Keratinocyte (primary cell): ENCODE measurements at regions not wholly inside any gene's neighbourhood (a gene's known extent, or its start where the extent isn't known, plus 50 kb on each side); places are given as distances from the start of the nearest gene placed in this dataset.

ENCODE experiments used
- DNase-seq: peaks from one replicate; pipeline ENCODE4 v3.0.0-alpha.2; 2011; ENCODE audit warnings: low read depth, missing footprints, low spot score
- FAIRE-seq: peaks from 2 replicates; lab custom pipeline; 2011; peaks lifted over from hg19 to GRCh38; lab: Jason Lieb, UNC
- H2AFZ ChIP-seq: 2 replicates; pipeline ENCODE4 v1.6.0; 2012; ENCODE audit warnings: low read length, control low read depth, inconsistent platforms; ENCODE audit not compliant: control insufficient read depth
- H3K27ac ChIP-seq: 2 replicates; pipeline ENCODE4 v1.5.1; 2011; ENCODE audit warnings: low read length; ENCODE audit not compliant: control insufficient read depth, insufficient read depth
- H3K27me3 ChIP-seq: 3 replicates; pipeline ENCODE4 v1.6.0; 2011; ENCODE audit warnings: low read length; ENCODE audit not compliant: control insufficient read depth, insufficient read depth; ENCODE audit errors: extremely low read depth
- H3K36me3 ChIP-seq, 2 experiments: 2 replicates in 1 of 2; 3 replicates in 1 of 2; pipeline ENCODE4 v1.5.1; 2011; ENCODE audit warnings: low read length in 2 of 2, mild to moderate bottlenecking in 1 of 2; ENCODE audit not compliant: control insufficient read depth in 2 of 2, insufficient read depth in 2 of 2; ENCODE audit errors: extremely low read depth in 1 of 2
- H3K4me1 ChIP-seq: 3 replicates; pipeline ENCODE4 v1.5.1; 2011; ENCODE audit warnings: low read length; ENCODE audit not compliant: control insufficient read depth, insufficient read depth; ENCODE audit errors: extremely low read depth
- H3K4me2 ChIP-seq: 3 replicates; pipeline ENCODE4 v1.6.0; 2011; ENCODE audit warnings: low read depth, low read length; ENCODE audit not compliant: control insufficient read depth, insufficient read depth; ENCODE audit errors: extremely low read depth
- H3K4me3 ChIP-seq, 3 experiments: fragments of 200-600 bp in 1 of 3; sonication (generic) in 1 of 3; 2 replicates in 2 of 3; 3 replicates in 1 of 3; pipeline ENCODE4 v1.5.1; 2011 to 2016; ENCODE audit warnings: low read length in 3 of 3, mild to moderate bottlenecking in 3 of 3, control low read depth in 2 of 3, inconsistent platforms in 1 of 3, low read depth in 1 of 3, mixed read lengths in 1 of 3, mixed run types in 1 of 3, moderate library complexity in 1 of 3; ENCODE audit not compliant: control insufficient read depth in 2 of 3, insufficient read depth in 2 of 3; ENCODE audit errors: extremely low read depth in 1 of 3
- H3K79me2 ChIP-seq: 2 replicates; pipeline ENCODE4 v1.6.0; 2012; ENCODE audit warnings: low read length; ENCODE audit not compliant: control insufficient read depth, insufficient read depth
- H3K9ac ChIP-seq: 3 replicates; pipeline ENCODE4 v1.6.0; 2011; ENCODE audit warnings: low read length; ENCODE audit not compliant: control insufficient read depth, insufficient read depth; ENCODE audit errors: extremely low read depth
- H3K9me1 ChIP-seq: 3 replicates; pipeline ENCODE4 v1.6.0; 2011; ENCODE audit warnings: low read length; ENCODE audit not compliant: control insufficient read depth, insufficient read depth; ENCODE audit errors: extremely low read depth
- H3K9me3 ChIP-seq: 2 replicates; pipeline ENCODE4 v1.5.1; 2012; ENCODE audit warnings: low read depth, low read length; ENCODE audit not compliant: control insufficient read depth
- H4K20me1 ChIP-seq: 3 replicates; pipeline ENCODE4 v1.6.0; 2011; ENCODE audit warnings: low read length; ENCODE audit not compliant: control insufficient read depth, insufficient read depth; ENCODE audit errors: extremely low read depth
- CTCF ChIP-seq, 3 experiments: IDR thresholded peaks in 1 of 3; conservative IDR thresholded peaks in 1 of 3; optimal IDR thresholded peaks in 1 of 3; 2 replicates in 2 of 3; 3 replicates in 1 of 3; pipeline versions ENCODE3 to v1.5.1; 2011; ENCODE audit warnings: low read length in 3 of 3, mild to moderate bottlenecking in 3 of 3, moderate library complexity in 2 of 3, control low read depth in 1 of 3, inconsistent platforms in 1 of 3; ENCODE audit not compliant: insufficient read depth in 2 of 3; ENCODE audit errors: extremely low read depth in 1 of 3
- EZH2 ChIP-seq: IDR thresholded peaks from one replicate; pipeline ENCODE4 v1.6.1; 2012; ENCODE audit warnings: inconsistent platforms, mild to moderate bottlenecking, low read length, moderate library complexity
- dilution Hi-C: fragments of 300-500 bp; cut with MboI; formaldehyde crosslinking; loops from one replicate; pipeline ENCODE4 v1.7.0; 2020; ENCODE audit warnings: low sequenced_read_pairs; ENCODE audit not compliant: extremely low pct_ligation_motif_present

- Histone ChIP-seq H3K9ac (no peak overlapping the region), H3K4me1 (peaks cover 9% of the 10 kb centered on the region), H4K20me1 (no peaks in the 10 kb centered on the region), H2AFZ (no peak overlapping the region), H3K4me3 (no peak overlapping the region), H3K9me1 (no peaks in the 10 kb centered on the region), H3K27me3 (no peaks in the 10 kb centered on the region), H3K4me2 (no peak overlapping the region), H3K9me3 (no peaks in the 10 kb centered on the region), H3K27ac (no peak overlapping the region), H3K36me3 (no peaks in the 10 kb centered on the region), H3K79me2 (no peaks in the 10 kb centered on the region)
- dilution Hi-C loops = no loop called here
- FAIRE-seq = peak; percentile 17
- no peak for DNase-seq
- no peak for TF ChIP-seq EZH2
- no peak for TF ChIP-seq CTCF (optimal IDR thresholded peaks at IDR 0.05 in 1 of 3, IDR thresholded peaks at IDR 0.05 in 1 of 3, conservative IDR thresholded peaks at IDR 0.05 in 1 of 3; ENCODE audit: extremely low read depth in 1 of 3, insufficient read depth in 2 of 3, low read length in 3 of 3)
These were observed 61.6 kb upstream of the LINC01488 start for GRCh38 chr11:69419662-69420395.

GRCh38 chr11:69422645-69423044 lies 58.8 kb upstream of the LINC01488 start:
- DNase-seq (no peak), FAIRE-seq (no peak)
- H2AFZ ChIP-seq = no peak overlapping the region
- H3K79me2 ChIP-seq = no peaks in the 10 kb centered on the region
- H4K20me1 ChIP-seq = no peaks in the 10 kb centered on the region
- H3K9me1 ChIP-seq = no peaks in the 10 kb centered on the region
- no peaks in the 10 kb centered on the region for H3K27me3 ChIP-seq
- H3K36me3 ChIP-seq = no peaks in the 10 kb centered on the region
- no peak overlapping the region for H3K27ac ChIP-seq
- no peak overlapping the region for H3K9ac ChIP-seq
- no peaks in the 10 kb centered on the region for H3K9me3 ChIP-seq
- peaks cover 9% of the 10 kb centered on the region for H3K4me1 ChIP-seq
- no peak for TF ChIP-seq EZH2
- TF ChIP-seq CTCF (optimal IDR thresholded peaks at IDR 0.05 in 1 of 3, IDR thresholded peaks at IDR 0.05 in 1 of 3, conservative IDR thresholded peaks at IDR 0.05 in 1 of 3; ENCODE audit: extremely low read depth in 1 of 3, insufficient read depth in 2 of 3, low read length in 3 of 3) = no peak
- no peak overlapping the region for H3K4me3 ChIP-seq
- no peak overlapping the region for H3K4me2 ChIP-seq
- dilution Hi-C loops = no loop called here
